Peyer's patch (tissue), 4 donors: ENCODE measurements at regions not wholly inside any gene's neighbourhood (a gene's known extent, or its start where the extent isn't known, plus 50 kb on each side); places are given as distances from the start of the nearest gene placed in this dataset.

Experiments
- POLR2A ChIP-seq, 2 donors: fragments of 450-650 bp; IDR thresholded peaks; one replicate each; pipeline ENCODE4 v1.5.1; 2017; ENCODE audit warnings: antibody characterized with exemption in 2 of 2, mild to moderate bottlenecking in 2 of 2, moderate library complexity in 2 of 2
- TF ChIP-seq, protein P1 (sequence below), 6 experiments: fragments of 450-650 bp in 4 of 6; fragments of 200-600 bp in 2 of 6; sonication (generic) in 1 of 6; IDR thresholded peaks; one replicate each; pipeline ENCODE4 v1.5.1; 2017 to 2019; ENCODE audit warnings: antibody characterized with exemption in 6 of 6, mild to moderate bottlenecking in 3 of 6, moderate library complexity in 1 of 6

- TF ChIP-seq, protein P1, sequence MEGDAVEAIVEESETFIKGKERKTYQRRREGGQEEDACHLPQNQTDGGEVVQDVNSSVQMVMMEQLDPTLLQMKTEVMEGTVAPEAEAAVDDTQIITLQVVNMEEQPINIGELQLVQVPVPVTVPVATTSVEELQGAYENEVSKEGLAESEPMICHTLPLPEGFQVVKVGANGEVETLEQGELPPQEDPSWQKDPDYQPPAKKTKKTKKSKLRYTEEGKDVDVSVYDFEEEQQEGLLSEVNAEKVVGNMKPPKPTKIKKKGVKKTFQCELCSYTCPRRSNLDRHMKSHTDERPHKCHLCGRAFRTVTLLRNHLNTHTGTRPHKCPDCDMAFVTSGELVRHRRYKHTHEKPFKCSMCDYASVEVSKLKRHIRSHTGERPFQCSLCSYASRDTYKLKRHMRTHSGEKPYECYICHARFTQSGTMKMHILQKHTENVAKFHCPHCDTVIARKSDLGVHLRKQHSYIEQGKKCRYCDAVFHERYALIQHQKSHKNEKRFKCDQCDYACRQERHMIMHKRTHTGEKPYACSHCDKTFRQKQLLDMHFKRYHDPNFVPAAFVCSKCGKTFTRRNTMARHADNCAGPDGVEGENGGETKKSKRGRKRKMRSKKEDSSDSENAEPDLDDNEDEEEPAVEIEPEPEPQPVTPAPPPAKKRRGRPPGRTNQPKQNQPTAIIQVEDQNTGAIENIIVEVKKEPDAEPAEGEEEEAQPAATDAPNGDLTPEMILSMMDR (IDR thresholded peaks at IDR 0.05): no peak
- TF ChIP-seq POLR2A (IDR thresholded peaks at IDR 0.05): no peak
Observed at GRCh38 chr11:29438815-29439214, 578.0 kb downstream of the KCNA4 start.
